ENCODE measurements at regions not wholly inside any gene's neighbourhood (a gene's known extent, or its start where the extent isn't known, plus 50 kb on each side); places are given as distances from the start of the nearest gene placed in this dataset.

DNA sequence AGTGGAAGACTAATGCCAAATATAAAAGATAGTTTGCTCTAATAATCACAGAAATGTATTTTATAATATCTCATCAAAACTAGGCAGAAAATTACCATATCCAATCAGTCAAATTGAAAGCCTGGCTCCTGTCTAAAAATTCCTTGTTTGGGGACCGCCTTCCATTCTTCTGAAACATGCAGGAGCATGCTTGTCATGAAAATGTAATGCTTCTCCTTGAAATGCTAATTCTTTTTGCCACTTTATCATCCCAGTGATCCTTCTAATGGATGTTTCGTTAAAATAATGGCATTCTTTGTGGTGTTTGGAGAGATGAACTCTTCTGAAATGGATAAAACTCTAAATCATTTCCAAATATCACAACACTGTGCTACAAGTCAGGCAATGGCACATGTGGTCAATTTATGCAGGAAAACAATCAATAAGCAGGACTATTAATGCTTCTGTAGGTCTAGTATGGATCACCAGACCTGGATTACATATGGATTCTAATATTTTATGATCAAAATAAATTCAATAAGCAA, 1039.1 kb upstream of the NXPH2 start:
- TF ChIP-seq, protein P1, sequence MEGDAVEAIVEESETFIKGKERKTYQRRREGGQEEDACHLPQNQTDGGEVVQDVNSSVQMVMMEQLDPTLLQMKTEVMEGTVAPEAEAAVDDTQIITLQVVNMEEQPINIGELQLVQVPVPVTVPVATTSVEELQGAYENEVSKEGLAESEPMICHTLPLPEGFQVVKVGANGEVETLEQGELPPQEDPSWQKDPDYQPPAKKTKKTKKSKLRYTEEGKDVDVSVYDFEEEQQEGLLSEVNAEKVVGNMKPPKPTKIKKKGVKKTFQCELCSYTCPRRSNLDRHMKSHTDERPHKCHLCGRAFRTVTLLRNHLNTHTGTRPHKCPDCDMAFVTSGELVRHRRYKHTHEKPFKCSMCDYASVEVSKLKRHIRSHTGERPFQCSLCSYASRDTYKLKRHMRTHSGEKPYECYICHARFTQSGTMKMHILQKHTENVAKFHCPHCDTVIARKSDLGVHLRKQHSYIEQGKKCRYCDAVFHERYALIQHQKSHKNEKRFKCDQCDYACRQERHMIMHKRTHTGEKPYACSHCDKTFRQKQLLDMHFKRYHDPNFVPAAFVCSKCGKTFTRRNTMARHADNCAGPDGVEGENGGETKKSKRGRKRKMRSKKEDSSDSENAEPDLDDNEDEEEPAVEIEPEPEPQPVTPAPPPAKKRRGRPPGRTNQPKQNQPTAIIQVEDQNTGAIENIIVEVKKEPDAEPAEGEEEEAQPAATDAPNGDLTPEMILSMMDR (IDR thresholded peaks at IDR 0.05): no peak
- TF ChIP-seq POLR2AphosphoS5 (IDR thresholded peaks at IDR 0.05): no peak
- TF ChIP-seq POLR2A (IDR thresholded peaks at IDR 0.05): no peak
